Cardiac muscle cell (in vitro differentiated cells and primary cell): ENCODE measurements at regions not wholly inside any gene's neighbourhood (a gene's known extent, or its start where the extent isn't known, plus 50 kb on each side); places are given as distances from the start of the nearest gene placed in this dataset.

Source experiments
- DNase-seq, 2 donors: peaks; one replicate each; pipeline versions ENCODE4 v3.0.0 to v3.0.0-alpha.2; 2010 to 2017; ENCODE audit warnings: low read depth in 1 of 2, low spot score in 1 of 2
- H3K27ac ChIP-seq: fragments of 200-600 bp; sonication (generic); 2 replicates; pipeline ENCODE4 v1.5.1; 2016
- H3K27me3 ChIP-seq: fragments of 200-600 bp; sonication (generic); 2 replicates; pipeline ENCODE4 v1.6.0; 2016; ENCODE audit warnings: control low read depth
- H3K36me3 ChIP-seq: fragments of 200-600 bp; sonication (generic); 2 replicates; pipeline ENCODE4 v1.5.1; 2016; ENCODE audit warnings: control low read depth
- H3K4me1 ChIP-seq: fragments of 200-600 bp; sonication (generic); 2 replicates; pipeline ENCODE4 v1.8.1; 2017; ENCODE audit warnings: low read depth, mild to moderate bottlenecking, mixed run types
- H3K4me3 ChIP-seq: fragments of 200-600 bp; sonication (generic); 2 replicates; pipeline ENCODE4 v1.5.1; 2016; ENCODE audit warnings: mild to moderate bottlenecking
- H3K9me3 ChIP-seq: fragments of 200-600 bp; sonication (generic); 2 replicates; pipeline ENCODE4 v1.5.1; 2017; ENCODE audit warnings: low read depth, mild to moderate bottlenecking, control low read depth
- TF ChIP-seq, protein P1 (sequence below): IDR thresholded peaks from 2 replicates; pipeline ENCODE4 v1.5.1; 2012; ENCODE audit warnings: low read depth, mild to moderate bottlenecking, low read length

DNA sequence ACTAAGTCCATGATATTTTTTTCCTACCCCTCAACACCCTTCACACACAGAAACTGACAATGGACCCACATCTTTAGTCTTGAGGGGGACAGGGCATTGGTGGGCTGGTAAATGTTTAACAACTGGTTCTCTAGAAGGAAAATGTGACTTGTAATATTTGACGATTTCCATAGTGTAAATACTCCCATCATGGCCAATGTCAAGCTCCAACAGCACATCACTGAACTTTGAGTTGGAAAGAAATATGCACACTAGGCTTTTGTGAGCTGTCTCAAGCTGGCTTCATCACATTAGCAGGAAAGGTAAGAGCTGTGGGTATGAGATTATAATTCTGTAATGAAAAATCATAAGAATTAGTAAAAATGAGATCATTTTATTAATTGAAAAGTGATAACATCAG, 189.9 kb upstream of the PRLR start:
- no peak overlapping the region for H3K27ac ChIP-seq
- no peak for DNase-seq
- H3K9me3 ChIP-seq = no peaks in the 10 kb centered on the region
- no peaks in the 10 kb centered on the region for H3K27me3 ChIP-seq
- H3K4me3 ChIP-seq = no peak overlapping the region
- H3K4me1 ChIP-seq = no peaks in the 10 kb centered on the region
- TF ChIP-seq, protein P1, sequence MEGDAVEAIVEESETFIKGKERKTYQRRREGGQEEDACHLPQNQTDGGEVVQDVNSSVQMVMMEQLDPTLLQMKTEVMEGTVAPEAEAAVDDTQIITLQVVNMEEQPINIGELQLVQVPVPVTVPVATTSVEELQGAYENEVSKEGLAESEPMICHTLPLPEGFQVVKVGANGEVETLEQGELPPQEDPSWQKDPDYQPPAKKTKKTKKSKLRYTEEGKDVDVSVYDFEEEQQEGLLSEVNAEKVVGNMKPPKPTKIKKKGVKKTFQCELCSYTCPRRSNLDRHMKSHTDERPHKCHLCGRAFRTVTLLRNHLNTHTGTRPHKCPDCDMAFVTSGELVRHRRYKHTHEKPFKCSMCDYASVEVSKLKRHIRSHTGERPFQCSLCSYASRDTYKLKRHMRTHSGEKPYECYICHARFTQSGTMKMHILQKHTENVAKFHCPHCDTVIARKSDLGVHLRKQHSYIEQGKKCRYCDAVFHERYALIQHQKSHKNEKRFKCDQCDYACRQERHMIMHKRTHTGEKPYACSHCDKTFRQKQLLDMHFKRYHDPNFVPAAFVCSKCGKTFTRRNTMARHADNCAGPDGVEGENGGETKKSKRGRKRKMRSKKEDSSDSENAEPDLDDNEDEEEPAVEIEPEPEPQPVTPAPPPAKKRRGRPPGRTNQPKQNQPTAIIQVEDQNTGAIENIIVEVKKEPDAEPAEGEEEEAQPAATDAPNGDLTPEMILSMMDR = no peak
- no peaks in the 10 kb centered on the region for H3K36me3 ChIP-seq

DNA sequence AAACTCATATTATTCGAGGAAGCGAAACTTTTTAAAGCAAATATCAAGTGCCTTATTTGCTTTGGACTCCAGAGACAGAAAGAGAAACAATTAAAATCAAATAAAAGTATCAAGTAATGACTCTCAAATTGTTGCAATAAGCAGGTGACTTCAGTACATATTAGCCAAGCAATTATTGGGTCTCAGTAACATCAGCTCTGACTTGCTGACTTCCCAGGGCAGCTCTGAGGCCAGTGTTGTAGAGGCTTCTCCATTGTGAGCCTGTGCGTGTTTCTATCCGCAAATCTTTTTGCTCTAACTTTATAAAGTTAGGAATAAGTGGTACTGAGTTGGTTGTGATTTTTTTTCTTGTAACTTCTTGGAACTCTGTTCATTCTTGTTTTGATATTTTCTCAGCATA, 186.8 kb upstream of the PRLR start:
- Histone ChIP-seq H3K36me3 (no peaks in the 10 kb centered on the region), H3K27ac (no peak overlapping the region), H3K27me3 (no peaks in the 10 kb centered on the region), H3K9me3 (no peaks in the 10 kb centered on the region), H3K4me3 (no peak overlapping the region), H3K4me1 (no peaks in the 10 kb centered on the region)
- DNase-seq = no peak
- TF ChIP-seq, protein P1 = no peak

DNA sequence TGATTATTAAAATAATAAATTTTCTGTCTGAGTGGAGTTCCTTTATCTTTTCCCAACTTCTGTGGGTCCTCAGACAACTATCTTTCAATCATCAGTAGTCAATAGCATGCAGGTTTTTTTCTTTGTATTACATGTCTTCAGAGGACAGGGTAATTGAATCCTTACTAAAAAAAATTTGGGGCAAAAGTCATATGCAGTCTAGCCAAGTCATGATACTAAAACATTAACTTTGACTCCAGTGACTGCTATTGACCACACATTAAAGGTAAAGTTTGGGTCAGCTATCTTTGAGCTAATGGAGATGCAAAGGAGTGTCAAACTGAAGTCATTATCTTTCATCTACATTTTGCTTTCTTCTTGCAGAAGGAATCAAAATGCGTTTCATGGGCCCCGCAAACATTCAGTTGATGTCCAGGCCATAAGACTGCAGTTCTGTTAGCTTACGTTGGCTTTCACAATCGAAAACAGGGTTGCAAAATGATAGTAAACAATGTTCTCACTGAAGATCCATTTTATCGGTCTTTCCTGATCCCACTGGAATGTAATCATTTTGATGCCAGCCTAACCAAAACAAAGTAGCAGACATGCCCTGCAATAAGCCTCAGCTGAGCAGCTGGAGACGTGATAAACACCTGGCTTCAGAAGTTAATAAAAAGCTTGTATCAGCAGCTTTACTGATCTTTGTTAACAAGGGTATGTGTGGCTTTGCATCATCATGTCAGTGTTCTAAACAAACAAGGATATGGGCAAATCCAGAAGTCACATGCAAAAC, 186.1 kb upstream of the PRLR start:
- H3K27me3 ChIP-seq = no peaks in the 10 kb centered on the region
- H3K4me3 ChIP-seq = no peak overlapping the region
- no peak overlapping the region for H3K27ac ChIP-seq
- TF ChIP-seq, protein P1 = no peak
- no peak for DNase-seq
- H3K4me1 ChIP-seq = no peaks in the 10 kb centered on the region
- H3K9me3 ChIP-seq = no peaks in the 10 kb centered on the region
- no peaks in the 10 kb centered on the region for H3K36me3 ChIP-seq

DNA sequence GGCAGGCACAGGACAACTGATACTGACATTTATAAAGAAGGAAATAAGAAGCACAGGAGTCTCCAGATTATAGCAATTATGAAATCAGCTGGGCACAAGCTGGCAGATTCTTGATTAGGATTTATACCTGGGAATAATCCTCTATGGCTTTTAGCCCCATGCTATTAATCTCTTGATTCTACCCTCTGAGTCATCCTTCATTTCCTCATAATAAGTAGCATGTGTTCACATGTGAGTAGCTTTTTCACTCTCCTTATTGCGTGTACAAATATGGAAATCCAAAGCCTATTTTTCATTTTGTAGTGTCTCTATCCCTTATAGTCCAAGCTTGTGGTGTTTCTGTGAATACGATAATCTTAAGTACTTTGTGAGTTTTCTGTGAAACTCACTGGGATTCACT, 185.0 kb upstream of the PRLR start:
- H3K27ac ChIP-seq = no peak overlapping the region
- H3K9me3 ChIP-seq = no peaks in the 10 kb centered on the region
- no peaks in the 10 kb centered on the region for H3K36me3 ChIP-seq
- H3K4me3 ChIP-seq = no peak overlapping the region
- DNase-seq = no peak
- no peaks in the 10 kb centered on the region for H3K27me3 ChIP-seq
- no peaks in the 10 kb centered on the region for H3K4me1 ChIP-seq
- TF ChIP-seq, protein P1 = no peak

DNA sequence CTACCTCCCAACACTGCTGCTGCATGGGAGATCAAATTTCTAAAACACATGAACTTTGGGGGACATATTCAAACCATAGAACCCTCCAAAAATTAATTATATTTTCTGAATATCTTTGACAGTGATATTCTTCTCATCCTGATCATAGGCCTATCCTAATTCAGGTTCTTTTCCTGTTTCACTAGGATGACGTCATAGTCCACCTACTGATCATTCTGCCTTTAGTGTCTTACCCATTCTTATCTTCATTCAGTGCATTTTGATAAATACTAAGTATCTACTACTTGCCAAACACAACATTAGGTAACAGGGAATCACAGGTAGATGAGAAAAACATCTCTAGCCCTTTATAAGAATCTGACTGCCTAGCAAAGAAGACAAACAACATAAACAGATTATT, 179.1 kb upstream of the PRLR start:
- H3K4me3 ChIP-seq = no peak overlapping the region
- H3K9me3 ChIP-seq = no peaks in the 10 kb centered on the region
- no peak overlapping the region for H3K27ac ChIP-seq
- DNase-seq = no peak
- H3K27me3 ChIP-seq = no peaks in the 10 kb centered on the region
- no peaks in the 10 kb centered on the region for H3K36me3 ChIP-seq
- no peaks in the 10 kb centered on the region for H3K4me1 ChIP-seq
- TF ChIP-seq, protein P1 = no peak
